BE2C (cell line): ENCODE measurements at regions not wholly inside any gene's neighbourhood (a gene's known extent, or its start where the extent isn't known, plus 50 kb on each side); places are given as distances from the start of the nearest gene placed in this dataset.
"Not testable (repeated sequence)": the region's sequence is repeated elsewhere in the genome, so short reads cannot be mapped to it uniquely, and the experiment has no call there.

Experiments
- DNase-seq: peaks from one replicate; pipeline ENCODE4 v3.0.0-alpha.2; 2020
- H3K27me3 ChIP-seq: fragments of 250-450 bp; sonication (Bioruptor Pico); 2 replicates; pipeline ENCODE4 v1.5.1; 2020; ENCODE audit warnings: mild to moderate bottlenecking
- H3K36me3 ChIP-seq: fragments of 250-450 bp; sonication (Bioruptor Pico); 2 replicates; pipeline ENCODE4 v1.5.1; 2020; ENCODE audit warnings: mild to moderate bottlenecking
- H3K4me1 ChIP-seq: fragments of 250-450 bp; sonication (Bioruptor Pico); 2 replicates; pipeline ENCODE4 v1.5.1; 2020
- H3K4me3 ChIP-seq: 2 replicates; pipeline ENCODE4 v1.5.1; 2011; ENCODE audit warnings: low read depth, low read length
- H3K9me3 ChIP-seq: fragments of 250-450 bp; sonication (Bioruptor Pico); 2 replicates; pipeline ENCODE4 v1.5.1; 2020

DNA sequence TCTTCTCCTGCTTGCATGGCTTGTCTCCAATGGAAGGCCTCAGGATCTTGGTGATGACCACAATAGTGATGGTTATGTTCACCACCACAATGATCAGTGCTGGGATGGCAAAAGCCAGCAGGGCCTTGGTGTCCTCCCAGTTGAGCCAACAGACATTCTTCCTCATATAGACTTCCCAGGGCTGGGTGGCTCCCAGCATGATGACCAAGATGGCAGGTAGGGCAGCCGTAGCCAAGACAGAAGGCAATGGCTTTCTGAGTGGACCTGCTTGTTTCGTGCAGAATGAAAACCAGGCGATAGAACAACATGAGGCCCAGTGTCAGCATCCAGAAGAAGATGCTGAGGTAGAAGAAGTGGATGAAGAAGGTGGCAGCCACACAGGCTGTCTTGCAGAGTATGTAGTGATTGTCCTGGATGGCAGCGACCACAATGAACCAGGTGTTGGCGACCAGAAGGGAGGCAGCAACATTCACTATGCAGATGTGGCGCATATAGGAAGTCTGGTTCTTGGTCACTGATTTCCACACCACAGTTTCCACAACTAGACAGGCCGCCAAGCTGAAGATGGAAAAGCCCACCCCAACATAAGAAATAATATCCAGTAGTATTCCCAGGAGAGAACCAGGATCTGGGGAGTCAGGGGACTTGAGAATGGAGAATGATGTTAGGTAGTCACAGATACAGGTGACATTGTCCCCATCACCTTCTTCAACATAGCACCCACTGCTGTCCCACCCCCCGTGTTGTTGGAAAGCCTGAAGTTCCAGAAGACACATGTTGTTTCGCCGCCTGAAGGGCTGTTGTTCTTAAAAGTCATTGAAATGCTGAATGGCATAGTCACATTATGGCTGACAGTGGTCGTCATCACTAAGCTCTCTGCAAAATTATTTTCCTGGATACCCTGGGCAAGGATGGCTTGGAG is 1671.4 kb downstream of the SPATA31A7 start:
- not testable (repeated sequence) for H3K27me3 ChIP-seq, H3K9me3 ChIP-seq

GRCh38 chr9:62862180-62862579 is 1672.3 kb downstream of the SPATA31A7 start:
- not testable (repeated sequence) for H3K4me1 ChIP-seq, H3K36me3 ChIP-seq, H3K4me3 ChIP-seq, H3K9me3 ChIP-seq, DNase-seq, H3K27me3 ChIP-seq

More for the DNA sequence above, 1671.4 kb downstream of the SPATA31A7 start:
- H3K4me1 ChIP-seq, DNase-seq, H3K36me3 ChIP-seq, H3K4me3 ChIP-seq: not testable (repeated sequence)

- H3K36me3 ChIP-seq, H3K4me1 ChIP-seq, H3K9me3 ChIP-seq, H3K4me3 ChIP-seq, H3K27me3 ChIP-seq, DNase-seq: not testable (repeated sequence)
Observed at GRCh38 chr9:62863319-62863718, 1673.5 kb downstream of the SPATA31A7 start.

DNA sequence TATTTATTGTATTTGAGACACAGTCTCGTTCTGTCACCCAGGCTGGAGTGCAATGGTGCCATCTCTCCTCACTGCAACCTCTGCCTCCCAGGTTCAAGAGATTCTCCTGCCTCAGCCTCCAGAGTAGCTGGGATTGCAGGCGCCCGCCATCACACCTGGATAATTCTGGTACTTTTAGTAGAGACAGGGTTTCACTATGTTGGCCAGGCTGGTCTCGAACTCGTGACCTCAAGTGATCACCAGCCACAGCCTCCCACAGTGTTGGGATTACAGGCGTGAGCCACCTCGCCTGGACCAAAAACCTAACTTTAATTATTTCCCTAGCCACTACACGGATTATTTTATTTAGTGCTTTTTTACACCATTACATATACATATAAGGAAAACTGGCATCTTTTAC is 1674.0 kb downstream of the SPATA31A7 start:
- H3K36me3 ChIP-seq, H3K27me3 ChIP-seq, H3K4me3 ChIP-seq, DNase-seq, H3K9me3 ChIP-seq, H3K4me1 ChIP-seq: not testable (repeated sequence)

GRCh38 chr9:62864481-62865469 is 1674.9 kb downstream of the SPATA31A7 start:
- peak; percentile 79 for DNase-seq
- H3K9me3 ChIP-seq, H3K4me1 ChIP-seq, H3K36me3 ChIP-seq, H3K27me3 ChIP-seq: not testable (repeated sequence)
- H3K4me3 ChIP-seq: peak overlapping the region; percentile 49

GRCh38 chr9:62869061-62869460 is 1679.2 kb downstream of the SPATA31A7 start:
- H3K9me3 ChIP-seq, DNase-seq, H3K36me3 ChIP-seq, H3K27me3 ChIP-seq, H3K4me3 ChIP-seq, H3K4me1 ChIP-seq: not testable (repeated sequence)

GRCh38 chr9:62871765-62872164 is 1681.9 kb downstream of the SPATA31A7 start:
- H3K9me3 ChIP-seq, H3K4me3 ChIP-seq, H3K27me3 ChIP-seq, H3K4me1 ChIP-seq, H3K36me3 ChIP-seq, DNase-seq: not testable (repeated sequence)

GRCh38 chr9:62874213-62874612 is 1684.4 kb downstream of the SPATA31A7 start:
- H3K36me3 ChIP-seq, H3K9me3 ChIP-seq, H3K27me3 ChIP-seq, H3K4me3 ChIP-seq, H3K4me1 ChIP-seq, DNase-seq: not testable (repeated sequence)

GRCh38 chr9:62874745-62875599 is 1685.1 kb downstream of the SPATA31A7 start:
- not testable (repeated sequence) for H3K36me3 ChIP-seq, DNase-seq, H3K9me3 ChIP-seq, H3K4me3 ChIP-seq, H3K4me1 ChIP-seq, H3K27me3 ChIP-seq

- H3K27me3 ChIP-seq, H3K4me1 ChIP-seq, H3K4me3 ChIP-seq, DNase-seq, H3K9me3 ChIP-seq, H3K36me3 ChIP-seq: not testable (repeated sequence)
Observed at GRCh38 chr9:62877552-62877951, 1687.7 kb downstream of the SPATA31A7 start.

- H3K36me3 ChIP-seq, H3K9me3 ChIP-seq, H3K4me3 ChIP-seq, DNase-seq, H3K4me1 ChIP-seq, H3K27me3 ChIP-seq: not testable (repeated sequence)
Observed at GRCh38 chr9:62877987-62878386, 1688.2 kb downstream of the SPATA31A7 start.

GRCh38 chr9:62880453-62880852 is 1690.6 kb downstream of the SPATA31A7 start:
- not testable (repeated sequence) for H3K27me3 ChIP-seq, H3K4me3 ChIP-seq

DNA sequence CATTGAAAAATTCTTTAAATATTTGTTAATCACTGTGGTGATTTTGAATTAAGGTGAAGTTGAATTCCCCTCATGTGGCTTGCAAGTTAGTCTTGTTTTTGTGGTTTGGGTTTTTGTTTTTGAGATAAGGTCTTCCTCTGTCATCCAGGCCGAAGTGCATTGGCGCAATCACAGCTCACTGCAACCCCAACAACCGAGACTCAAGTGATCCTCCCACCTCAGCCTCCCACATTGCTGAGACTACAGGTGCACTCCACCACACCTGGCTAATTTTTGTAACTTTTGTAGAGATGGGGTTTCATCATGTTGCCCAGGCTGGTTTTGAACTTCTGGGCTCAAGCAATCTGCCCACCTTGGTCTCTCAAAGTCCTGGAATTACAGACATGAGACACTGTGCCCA is 1691.1 kb downstream of the SPATA31A7 start:
- not testable (repeated sequence) for DNase-seq, H3K4me3 ChIP-seq, H3K27me3 ChIP-seq, H3K36me3 ChIP-seq, H3K4me1 ChIP-seq, H3K9me3 ChIP-seq

More at GRCh38 chr9:62880453-62880852, 1690.6 kb downstream of the SPATA31A7 start:
- not testable (repeated sequence) for DNase-seq, H3K36me3 ChIP-seq, H3K9me3 ChIP-seq, H3K4me1 ChIP-seq

DNA sequence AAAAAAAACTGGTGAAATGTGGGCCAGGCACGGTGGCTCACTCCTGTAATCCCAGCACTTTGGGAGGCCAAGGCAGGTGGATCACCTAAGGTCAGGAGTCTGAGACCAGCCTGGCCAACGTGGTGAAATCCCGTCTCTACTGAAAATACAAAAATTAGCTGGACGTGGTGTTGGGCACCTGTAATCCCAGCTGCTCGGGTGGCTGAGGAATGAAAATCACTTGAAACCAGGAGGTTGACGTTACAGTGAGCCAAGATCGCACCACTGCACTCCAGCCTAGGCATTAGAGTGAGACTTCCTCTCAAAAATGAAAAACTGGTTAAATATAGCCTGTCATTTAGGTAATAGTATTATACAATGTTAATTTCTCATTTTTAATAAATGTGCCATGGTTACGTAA is 1692.0 kb downstream of the SPATA31A7 start:
- H3K4me1 ChIP-seq, H3K27me3 ChIP-seq, H3K9me3 ChIP-seq, H3K4me3 ChIP-seq, H3K36me3 ChIP-seq, DNase-seq: not testable (repeated sequence)

DNA sequence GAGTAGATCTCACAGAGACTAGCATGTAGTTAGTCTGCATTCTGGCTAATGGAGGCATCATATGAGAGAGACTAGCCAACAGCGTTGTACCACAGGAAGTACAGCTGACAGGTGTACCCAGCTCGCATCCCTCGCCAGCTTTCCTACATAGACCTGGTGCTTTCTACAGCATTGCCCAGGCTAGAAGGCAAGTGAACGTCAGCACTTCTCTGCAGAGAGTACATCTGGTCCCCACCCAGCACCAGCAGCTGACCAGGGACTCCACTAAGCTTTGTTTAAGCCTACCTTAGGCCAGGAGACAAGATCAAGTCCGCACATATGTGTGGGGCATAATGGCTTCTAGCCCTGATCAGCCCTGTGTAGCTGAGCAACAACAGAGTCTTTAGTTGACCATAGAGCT is 1692.9 kb downstream of the SPATA31A7 start:
- H3K9me3 ChIP-seq, H3K36me3 ChIP-seq, H3K4me3 ChIP-seq, H3K4me1 ChIP-seq, DNase-seq, H3K27me3 ChIP-seq: not testable (repeated sequence)
